Brain microvascular endothelial cell (primary cell): ENCODE measurements at regions not wholly inside any gene's neighbourhood (a gene's known extent, or its start where the extent isn't known, plus 50 kb on each side); places are given as distances from the start of the nearest gene placed in this dataset.

Experiments used
- DNase-seq: peaks from one replicate; pipeline ENCODE4 v3.0.0-alpha.2; 2020
- H3K27ac ChIP-seq: fragments of 250-450 bp; sonication (Bioruptor Pico); 2 replicates; pipeline ENCODE4 v1.5.1; 2020; ENCODE audit warnings: mild to moderate bottlenecking, moderate library complexity
- H3K27me3 ChIP-seq: fragments of 250-450 bp; sonication (Bioruptor Pico); replicated peaks from 2 replicates; pipeline ENCODE4 v1.5.1; 2020; ENCODE audit warnings: mild to moderate bottlenecking
- H3K36me3 ChIP-seq: fragments of 250-450 bp; sonication (Bioruptor Pico); replicated peaks from 2 replicates; pipeline ENCODE4 v1.5.1; 2020; ENCODE audit warnings: mild to moderate bottlenecking
- H3K4me3 ChIP-seq: 2 replicates; pipeline ENCODE4 v1.5.1; 2011; ENCODE audit warnings: low read depth, mild to moderate bottlenecking, control low read depth, low read length, moderate library complexity
- CTCF ChIP-seq: IDR thresholded peaks from 2 replicates; pipeline ENCODE4 v1.5.1; 2011; ENCODE audit warnings: low read depth, mild to moderate bottlenecking, moderate library complexity, low read length, control low read depth, inconsistent platforms; ENCODE audit errors: missing control alignments
- in situ Hi-C: cut with HindIII; loops from 2 replicates; pipeline ENCODE4 v1.10.0; 2017; ENCODE audit warnings: low sequenced_read_pairs, low pct_ligation_motif_present

- TF ChIP-seq CTCF = no peak
- in situ Hi-C loops = no loop called here
- no peak overlapping the region for H3K4me3 ChIP-seq
- DNase-seq = no peak
- H3K27ac ChIP-seq = no peak overlapping the region
- H3K36me3 ChIP-seq = no peaks in the 10 kb centered on the region
- no peaks in the 10 kb centered on the region for H3K27me3 ChIP-seq
Measured at GRCh38 chr5:117999939-118000549, 988.3 kb downstream of the DTWD2 start.

- no peaks in the 10 kb centered on the region for H3K27me3 ChIP-seq
- TF ChIP-seq CTCF = no peak
- in situ Hi-C loops = no loop called here
- no peak overlapping the region for H3K4me3 ChIP-seq
- no peak overlapping the region for H3K27ac ChIP-seq
- no peak for DNase-seq
- no peaks in the 10 kb centered on the region for H3K36me3 ChIP-seq
Measured at GRCh38 chr5:117982691-117983090, 1005.7 kb downstream of the DTWD2 start.

GRCh38 chr5:117973785-117974184, 1014.6 kb downstream of the DTWD2 start:
- Histone ChIP-seq H3K27me3 (no peaks in the 10 kb centered on the region), H3K27ac (no peak overlapping the region), H3K4me3 (no peak overlapping the region), H3K36me3 (no peaks in the 10 kb centered on the region)
- in situ Hi-C loops = no loop called here
- no peak for DNase-seq
- no peak for TF ChIP-seq CTCF

- no peaks in the 10 kb centered on the region for H3K36me3 ChIP-seq
- in situ Hi-C loops = no loop called here
Measured at GRCh38 chr5:117955831-117956230, 1032.5 kb downstream of the DTWD2 start.

GRCh38 chr5:117954331-117954730, 1034.0 kb downstream of the DTWD2 start:
- no peaks in the 10 kb centered on the region for H3K36me3 ChIP-seq
- no peak for TF ChIP-seq CTCF
- no peak overlapping the region for H3K27ac ChIP-seq
- DNase-seq = no peak
- in situ Hi-C loops = no loop called here
- H3K4me3 ChIP-seq = no peak overlapping the region
- no peaks in the 10 kb centered on the region for H3K27me3 ChIP-seq

More at GRCh38 chr5:117955831-117956230, 1032.5 kb downstream of the DTWD2 start:
- no peak for TF ChIP-seq CTCF
- no peak for DNase-seq
- no peak overlapping the region for H3K4me3 ChIP-seq
- no peaks in the 10 kb centered on the region for H3K27me3 ChIP-seq
- H3K27ac ChIP-seq = no peak overlapping the region

GRCh38 chr5:117953272-117953671, 1035.1 kb downstream of the DTWD2 start:
- in situ Hi-C loops = no loop called here
- no peak overlapping the region for H3K27ac ChIP-seq
- TF ChIP-seq CTCF = no peak
- DNase-seq = no peak
- H3K4me3 ChIP-seq = no peak overlapping the region
- no peaks in the 10 kb centered on the region for H3K27me3 ChIP-seq
- no peaks in the 10 kb centered on the region for H3K36me3 ChIP-seq
